Effector CD8-positive, alpha-beta T cell (primary cell): ENCODE measurements at regions not wholly inside any gene's neighbourhood (a gene's known extent, or its start where the extent isn't known, plus 50 kb on each side); places are given as distances from the start of the nearest gene placed in this dataset.

Experiments used
- DNase-seq: peaks from one replicate; lab custom pipeline; 2025; lab: John Stamatoyannopoulos, UW

DNA sequence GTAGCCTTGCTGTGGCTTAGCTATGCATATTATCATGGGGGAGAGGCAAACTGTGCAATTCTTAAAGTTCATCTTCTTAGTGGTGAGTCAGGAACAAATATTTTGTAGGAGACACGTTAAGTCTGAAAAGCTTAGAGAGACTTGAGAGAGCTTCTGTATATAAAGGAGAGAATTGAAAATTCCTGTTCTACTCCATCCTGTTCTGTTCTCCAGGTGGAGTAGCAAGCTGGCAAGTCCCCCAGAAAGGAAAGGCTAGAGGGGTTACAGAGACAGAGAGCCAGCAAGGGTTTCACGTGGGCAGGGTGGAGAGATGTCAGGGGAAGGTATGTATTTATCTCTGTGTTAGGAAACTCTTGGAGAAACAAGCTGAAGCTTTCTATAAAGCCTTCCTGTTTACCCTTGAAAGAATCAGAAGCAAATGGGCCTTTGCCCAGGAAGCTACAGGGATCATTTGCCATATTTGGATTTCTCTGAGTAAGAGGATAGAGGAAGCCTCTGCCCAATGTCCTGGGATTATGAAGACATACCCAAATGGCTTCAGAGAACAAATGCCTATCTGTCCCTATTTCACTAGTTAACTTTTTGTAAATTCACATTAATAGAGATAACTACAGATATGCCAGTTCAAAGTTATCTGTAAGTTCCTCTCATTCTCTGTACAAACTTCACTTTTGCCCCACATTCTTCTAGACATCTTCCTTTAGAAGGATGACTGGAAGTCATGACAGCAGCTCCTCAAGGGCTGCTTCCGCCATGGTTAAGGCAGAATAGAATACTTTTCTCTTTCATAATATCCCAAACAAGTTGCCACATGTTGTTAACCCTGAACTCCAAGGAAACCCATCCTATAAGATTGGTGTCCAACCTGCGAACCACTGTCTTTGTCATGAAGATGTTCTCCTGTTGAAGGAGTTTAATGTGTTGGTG, 126.7 kb upstream of the NEDD9 start:
- no peak for DNase-seq

GRCh38 chr6:11357285-11357684, 124.8 kb upstream of the NEDD9 start:
- DNase-seq, result no peak

- no peak for DNase-seq
Measured at GRCh38 chr6:11356404-11357155, 124.1 kb upstream of the NEDD9 start.

GRCh38 chr6:11353921-11354389, 121.5 kb upstream of the NEDD9 start:
- DNase-seq, result no peak

GRCh38 chr6:11350294-11350693, 117.8 kb upstream of the NEDD9 start:
- no peak for DNase-seq

- no peak for DNase-seq
Measured at GRCh38 chr6:11349880-11350279, 117.4 kb upstream of the NEDD9 start.

DNA sequence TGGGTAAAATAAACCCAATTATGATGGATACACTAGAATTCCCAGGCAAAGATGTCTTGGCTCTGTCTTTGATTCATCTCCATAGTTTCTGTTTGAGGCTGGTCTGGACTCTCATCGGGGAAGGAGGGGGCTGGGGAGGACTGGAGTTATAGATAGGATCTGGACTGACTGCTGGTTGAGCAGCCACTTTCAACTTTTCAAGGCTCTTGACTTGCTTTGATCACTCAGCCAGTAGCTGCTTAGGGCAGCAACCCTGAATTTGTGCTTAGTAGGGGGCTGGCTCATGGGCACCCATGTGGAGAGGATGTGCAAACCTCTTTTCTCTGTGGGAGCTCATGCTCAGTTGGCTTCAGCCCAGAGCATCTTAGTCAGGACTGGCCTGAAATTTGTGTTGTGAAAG, 114.0 kb upstream of the NEDD9 start:
- DNase-seq, result no peak

DNA sequence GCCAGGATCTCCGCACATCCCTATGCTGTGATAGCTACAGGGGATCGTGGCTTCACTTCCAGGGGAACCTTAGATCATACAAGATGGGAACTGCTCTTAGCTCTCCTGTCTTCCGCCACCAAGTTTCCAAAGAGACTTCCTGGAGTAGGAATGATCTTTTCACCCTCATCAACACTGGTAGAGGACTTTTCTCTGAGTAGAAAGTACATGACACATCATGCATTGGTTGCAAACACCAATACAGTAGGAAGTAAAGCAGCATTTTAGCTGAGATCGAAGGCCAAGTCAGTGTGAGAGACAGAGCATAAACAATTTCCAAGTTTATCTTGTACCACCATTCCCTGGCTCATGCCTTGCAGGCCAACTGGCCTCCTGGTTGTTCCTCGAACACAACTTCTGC, 113.1 kb upstream of the NEDD9 start:
- DNase-seq, result no peak

DNA sequence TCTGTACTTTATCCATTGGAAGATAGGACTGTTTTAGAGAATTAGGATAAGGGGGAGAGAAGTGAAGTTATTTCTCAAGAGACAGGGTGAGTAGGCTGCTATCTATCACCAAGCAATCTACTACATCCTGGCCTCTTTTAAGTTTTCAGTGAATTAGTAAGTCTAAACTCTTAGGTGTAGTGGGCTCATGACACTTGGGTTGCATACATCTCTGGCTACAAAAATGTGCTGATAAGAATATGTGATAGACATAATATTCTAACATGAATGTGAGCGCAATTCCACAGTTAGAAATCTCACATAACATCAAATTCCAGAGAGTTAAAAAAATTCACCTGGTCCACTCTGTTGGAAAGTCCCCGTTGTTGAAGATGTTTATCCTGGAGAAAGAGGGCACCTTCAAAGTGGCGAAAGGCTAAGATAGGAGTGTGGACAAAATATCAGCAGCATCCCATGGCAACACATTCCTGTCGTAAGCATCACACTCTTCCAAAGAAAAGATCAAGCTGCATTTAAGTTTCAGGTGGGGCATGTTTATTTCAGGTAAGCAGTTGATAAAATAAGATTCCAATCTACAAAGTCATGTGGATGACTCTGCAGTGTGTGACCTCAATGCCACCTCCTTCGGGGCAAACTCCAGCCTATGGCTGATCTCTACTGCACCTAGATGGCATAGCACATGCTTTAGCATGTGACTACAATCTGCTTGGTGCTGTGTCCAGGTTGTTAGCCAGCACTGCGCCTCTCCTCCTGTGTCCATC, 111.7 kb upstream of the NEDD9 start:
- DNase-seq, result no peak

- no peak for DNase-seq
Measured at GRCh38 chr6:11341867-11342266, 109.4 kb upstream of the NEDD9 start.

DNA sequence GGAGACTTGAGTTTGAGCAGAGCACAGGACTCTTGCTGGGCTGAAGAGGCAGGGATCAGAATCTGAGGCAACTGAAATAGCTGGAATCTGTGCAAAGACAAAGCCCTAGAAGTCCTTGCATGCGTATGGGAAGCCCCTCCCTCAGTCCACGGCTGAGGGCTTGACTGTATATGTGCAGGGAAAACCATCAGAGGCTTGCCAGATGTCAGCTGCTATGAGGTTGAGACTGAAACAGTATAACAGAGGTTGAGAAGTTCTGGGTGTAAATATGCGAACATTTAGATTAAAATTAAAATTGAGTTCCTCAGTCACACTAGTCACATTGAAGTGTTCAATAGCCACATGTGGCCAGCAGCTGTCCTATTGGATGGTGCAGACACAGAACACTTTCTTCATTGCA, 108.8 kb upstream of the NEDD9 start:
- DNase-seq, result no peak

- DNase-seq, result no peak
Measured at GRCh38 chr6:11339380-11339779, 106.9 kb upstream of the NEDD9 start.

DNA sequence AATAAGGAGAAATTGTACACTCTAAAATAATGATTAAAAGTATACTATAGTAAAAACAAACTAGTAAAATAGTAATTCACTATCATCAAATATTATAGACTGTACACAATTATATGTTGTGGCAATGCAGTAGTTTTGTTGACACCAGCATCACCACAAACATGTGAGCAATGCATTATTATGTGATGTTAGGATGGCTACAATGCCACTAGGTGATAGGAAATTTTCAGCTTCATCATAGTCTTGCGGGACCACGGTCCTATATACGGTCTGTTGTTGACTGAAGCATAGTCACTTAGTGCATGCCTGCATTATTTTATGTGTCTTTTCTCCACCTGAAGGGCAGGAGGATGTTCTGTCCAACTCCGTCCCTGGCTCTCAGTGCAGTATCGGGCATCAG, 104.8 kb upstream of the NEDD9 start:
- no peak for DNase-seq

DNA sequence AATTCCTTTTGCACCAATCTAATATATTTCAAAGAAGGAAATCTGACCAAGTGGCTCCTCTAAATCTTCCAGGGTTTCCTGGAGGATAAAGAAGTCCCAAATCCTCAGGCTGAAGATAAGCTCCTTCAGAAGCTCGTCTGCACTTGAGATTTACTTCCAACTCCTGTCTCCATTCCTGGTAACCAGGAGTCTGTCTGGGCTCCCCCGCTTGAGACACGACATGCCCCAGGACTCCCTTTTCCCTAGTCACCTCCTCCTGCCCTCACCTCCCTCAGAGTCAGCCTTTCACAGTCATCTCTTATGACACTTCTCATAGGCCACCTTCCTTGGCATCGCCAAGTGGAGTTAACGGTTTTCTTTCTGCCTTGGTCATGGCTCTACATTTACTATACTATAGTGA, 103.4 kb upstream of the NEDD9 start:
- no peak for DNase-seq

GRCh38 chr6:11333132-11333849, 100.8 kb upstream of the NEDD9 start:
- no peak for DNase-seq

GRCh38 chr6:11332463-11332862, 100.0 kb upstream of the NEDD9 start:
- no peak for DNase-seq

DNA sequence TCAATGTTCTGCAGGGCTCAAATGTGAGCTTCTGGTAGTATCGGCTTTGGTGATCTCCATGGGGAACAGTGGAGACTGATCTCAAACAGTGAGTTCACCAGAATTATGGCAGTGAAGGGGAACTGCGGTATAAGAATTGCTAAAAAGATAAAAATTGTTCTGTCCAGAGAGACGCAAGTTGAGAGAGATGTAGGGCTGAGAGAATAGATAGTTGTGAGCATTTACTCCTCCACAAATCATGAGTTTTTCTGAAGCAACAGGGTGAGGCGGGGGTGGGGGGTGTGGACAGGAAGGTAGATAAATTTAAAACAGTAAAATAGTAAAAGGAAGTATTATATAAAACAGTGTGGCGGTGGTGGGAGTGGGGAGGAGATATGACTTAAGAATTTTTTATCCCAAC, 98.6 kb upstream of the NEDD9 start:
- no peak for DNase-seq

GRCh38 chr6:11330413-11330760, 97.9 kb upstream of the NEDD9 start:
- DNase-seq, result no peak

DNA sequence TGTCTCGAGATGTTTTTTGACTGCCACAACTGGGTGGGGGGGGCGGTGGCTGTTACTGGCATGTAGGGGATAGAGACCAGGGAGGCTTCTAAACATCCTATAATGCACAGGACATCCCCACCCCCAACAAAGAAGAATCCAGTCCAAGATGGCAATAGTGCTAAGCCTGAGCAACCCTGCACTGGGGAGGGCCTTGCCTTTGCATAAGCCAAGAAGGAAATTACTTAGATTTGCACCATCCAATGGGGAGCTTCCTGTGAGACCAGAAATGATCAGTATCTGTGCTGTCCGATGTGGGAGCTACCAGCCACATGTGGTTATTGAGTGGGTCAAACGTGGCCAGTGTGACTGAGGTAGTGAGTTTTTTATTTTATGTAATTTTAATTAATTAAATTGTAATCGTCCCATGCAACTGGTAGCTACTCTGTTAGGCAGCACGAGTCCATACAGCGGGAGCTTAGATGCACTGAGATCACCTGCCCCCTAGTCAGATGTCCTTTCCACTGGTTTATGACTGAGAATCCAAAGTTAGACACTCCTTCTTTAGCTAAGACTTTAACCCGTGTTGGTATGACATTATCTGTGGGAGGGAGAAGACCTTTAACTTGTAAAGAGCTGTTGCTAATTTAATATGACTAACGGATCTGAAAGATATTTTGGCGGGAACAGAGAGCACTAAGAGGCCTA, 97.4 kb upstream of the NEDD9 start:
- no peak for DNase-seq

GRCh38 chr6:11328613-11329247, 96.3 kb upstream of the NEDD9 start:
- DNase-seq, result no peak

GRCh38 chr6:11327961-11328360, 95.5 kb upstream of the NEDD9 start:
- DNase-seq, result no peak
